ENCODE measurements at regions not wholly inside any gene's neighbourhood (a gene's known extent, or its start where the extent isn't known, plus 50 kb on each side); places are given as distances from the start of the nearest gene placed in this dataset.

DNA sequence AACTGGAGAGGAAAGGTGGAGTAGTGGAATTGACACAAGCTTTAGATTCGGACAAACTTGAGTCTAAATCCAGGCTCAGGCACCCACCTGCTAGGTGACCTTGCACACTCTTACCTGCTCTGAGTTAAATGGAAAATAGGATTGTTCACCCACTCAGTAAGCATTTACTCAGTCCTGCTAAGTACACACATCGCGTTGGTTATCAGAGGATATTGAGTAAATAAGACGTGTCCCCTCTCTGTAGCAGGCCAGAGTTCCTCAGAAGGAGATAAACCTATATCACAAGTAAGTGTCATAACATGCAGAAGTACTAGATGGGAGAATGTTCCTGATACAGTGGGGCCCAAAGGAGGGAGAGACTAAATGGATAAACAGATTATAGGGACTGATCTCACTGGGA, 117.7 kb downstream of the SMIM20 start:
- no peak overlapping the region for H3K27ac ChIP-seq (ENCODE audit: low read length in 2 of 2)
- Mint-ChIP-seq H3K27me3 (peaks cover 12% of the 10 kb centered on the region), H3K4me3 (no peak overlapping the region), H3K27ac (no peak overlapping the region), H3K9me3 (ENCODE audit: insufficient read depth) (no peaks in the 10 kb centered on the region), H3K4me1 (peaks cover 6% of the 10 kb centered on the region)
- no peaks in the 10 kb centered on the region for H3K79me2 ChIP-seq (ENCODE audit: control insufficient read depth, insufficient read depth, low read length)
- H4K20me1 ChIP-seq (ENCODE audit: control insufficient read depth, insufficient read depth, low read length, poor library complexity, severe bottlenecking) = no peaks in the 10 kb centered on the region
- no peak overlapping the region for H3K9ac ChIP-seq (ENCODE audit: low read length)
- WGBS (ENCODE audit: insufficient coverage) = no CpG with 5 or more reads among the region's 4 CpGs
- intact Hi-C loops (cut with micrococcal nuclease) = no loop called here
- H3K4me3 ChIP-seq (ENCODE audit: control extremely low read depth in 1 of 5, extremely low read depth in 1 of 5, insufficient read depth in 1 of 5, low read depth in 2 of 5, low read length in 4 of 5) = no peak overlapping the region
- no peak for TF ChIP-seq EZH2 (IDR thresholded peaks at IDR 0.05; ENCODE audit: borderline replicate concordance, insufficient read depth, low read depth, low read length, poor library complexity, severe bottlenecking)
- TF ChIP-seq CTCF (IDR thresholded peaks at IDR 0.05) = no peak
- no peaks in the 10 kb centered on the region for H3K9me3 ChIP-seq (ENCODE audit: control extremely low read depth in 1 of 3, control insufficient read depth in 2 of 3, insufficient read depth in 1 of 3, low read length in 2 of 3)
- H3K36me3 ChIP-seq (replicated peaks in 1 of 2; ENCODE audit: control extremely low read depth in 1 of 2, control insufficient read depth in 1 of 2, extremely low read depth in 1 of 2, insufficient read depth in 2 of 2, low read length in 1 of 2) = no peaks in the 10 kb centered on the region
- ChIA-PET CTCF (interaction anchor here (0.7 to 1.0 kb wide), 2 partner anchors 189 to 427 kb away, joined by 3 to 5 read pairs; no protein-coding TSS in a partner anchor), POLR2A (no interaction called here)
- no peak for ATAC-seq (ENCODE audit: low read depth)
- no peak for DNase-seq
- no peak overlapping the region for H2AFZ ChIP-seq (ENCODE audit: insufficient read depth, low read depth, low read length, poor library complexity, severe bottlenecking)
- peaks cover 0 to 17% (median 3%) of the 10 kb centered on the region in 4 experiments for H3K27me3 ChIP-seq (replicated peaks in 1 of 4; ENCODE audit: control extremely low read depth in 1 of 4, control insufficient read depth in 3 of 4, insufficient read depth in 4 of 4, low read length in 3 of 4)
- no peak overlapping the region for H3K4me2 ChIP-seq (replicated peaks; ENCODE audit: low read depth, low read length, poor library complexity, severe bottlenecking)
- H3K4me1 ChIP-seq (ENCODE audit: control insufficient read depth in 2 of 2, insufficient read depth in 2 of 2, low read length in 2 of 2) = peaks cover 5 to 8% of the 10 kb centered on the region in 2 donors

DNA sequence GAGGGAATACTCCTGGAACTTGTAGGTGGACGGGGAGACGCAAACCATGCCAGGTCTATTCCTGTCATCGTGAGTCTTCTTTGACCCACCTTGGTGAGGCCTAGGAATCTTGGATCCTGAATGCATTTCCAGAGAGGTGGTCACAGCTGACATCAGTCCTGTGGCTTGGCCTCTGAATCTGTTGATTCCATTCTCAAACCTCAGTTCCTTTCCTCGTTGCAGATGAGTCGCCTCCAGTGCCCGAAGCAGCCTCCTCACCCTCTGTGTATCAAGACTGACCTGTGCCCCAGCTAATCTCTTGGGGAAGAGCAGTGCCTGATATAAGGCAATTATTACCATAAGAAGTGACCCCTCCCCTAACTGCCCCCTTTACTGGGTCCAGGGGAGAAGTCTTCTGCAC, 118.1 kb downstream of the SMIM20 start:
- H3K27ac Mint-ChIP-seq = no peak overlapping the region
- intact Hi-C loops (cut with micrococcal nuclease) = no loop called here
- H3K27me3 ChIP-seq (replicated peaks in 1 of 4; ENCODE audit: control extremely low read depth in 1 of 4, control insufficient read depth in 3 of 4, insufficient read depth in 4 of 4, low read length in 3 of 4) = peaks cover 0 to 17% (median 3%) of the 10 kb centered on the region in 4 experiments
- no peak overlapping the region for H3K4me2 ChIP-seq (replicated peaks; ENCODE audit: low read depth, low read length, poor library complexity, severe bottlenecking)
- WGBS (ENCODE audit: insufficient coverage) = 96% methylated on average over 6 of the region's 6 CpGs
- no peaks in the 10 kb centered on the region for H3K9me3 Mint-ChIP-seq (ENCODE audit: insufficient read depth)
- DNase-seq = no peak
- no peaks in the 10 kb centered on the region for H3K9me3 ChIP-seq (ENCODE audit: control extremely low read depth in 1 of 3, control insufficient read depth in 2 of 3, insufficient read depth in 1 of 3, low read length in 2 of 3)
- no peak overlapping the region for H3K4me3 Mint-ChIP-seq
- no peaks in the 10 kb centered on the region for H3K79me2 ChIP-seq (ENCODE audit: control insufficient read depth, insufficient read depth, low read length)
- no peak for ATAC-seq (ENCODE audit: low read depth)
- no peak overlapping the region for H3K27ac ChIP-seq (ENCODE audit: low read length in 2 of 2)
- H3K9ac ChIP-seq (ENCODE audit: low read length) = no peak overlapping the region
- TF ChIP-seq EZH2 (IDR thresholded peaks at IDR 0.05; ENCODE audit: borderline replicate concordance, insufficient read depth, low read depth, low read length, poor library complexity, severe bottlenecking) = no peak
- no peak for TF ChIP-seq CTCF (IDR thresholded peaks at IDR 0.05)
- H3K4me3 ChIP-seq (ENCODE audit: control extremely low read depth in 1 of 5, extremely low read depth in 1 of 5, insufficient read depth in 1 of 5, low read depth in 2 of 5, low read length in 4 of 5) = no peak overlapping the region
- peaks cover 11% of the 10 kb centered on the region for H3K27me3 Mint-ChIP-seq
- POLR2A ChIA-PET = no interaction called here
- peaks cover 6% of the 10 kb centered on the region for H3K4me1 Mint-ChIP-seq
- H2AFZ ChIP-seq (ENCODE audit: insufficient read depth, low read depth, low read length, poor library complexity, severe bottlenecking) = no peak overlapping the region
- H4K20me1 ChIP-seq (ENCODE audit: control insufficient read depth, insufficient read depth, low read length, poor library complexity, severe bottlenecking) = no peaks in the 10 kb centered on the region
- H3K36me3 ChIP-seq (replicated peaks in 1 of 2; ENCODE audit: control extremely low read depth in 1 of 2, control insufficient read depth in 1 of 2, extremely low read depth in 1 of 2, insufficient read depth in 2 of 2, low read length in 1 of 2) = no peaks in the 10 kb centered on the region
- CTCF ChIA-PET = interaction anchor here (0.6 kb wide), 1 partner anchor 190 kb away, joined by 3 read pairs; no protein-coding TSS in a partner anchor
- H3K4me1 ChIP-seq (ENCODE audit: control insufficient read depth in 2 of 2, insufficient read depth in 2 of 2, low read length in 2 of 2) = peaks cover 5 to 8% of the 10 kb centered on the region in 2 donors
